Activated gamma-delta T cell treated with Interleukin-2 at 50 U/mL for 16 hours (primary cell): ENCODE measurements at regions not wholly inside any gene's neighbourhood (a gene's known extent, or its start where the extent isn't known, plus 50 kb on each side); places are given as distances from the start of the nearest gene placed in this dataset.

ENCODE experiments used
- DNase-seq: peaks from one replicate; pipeline ENCODE4 v3.0.0-alpha.2; 2020

DNA sequence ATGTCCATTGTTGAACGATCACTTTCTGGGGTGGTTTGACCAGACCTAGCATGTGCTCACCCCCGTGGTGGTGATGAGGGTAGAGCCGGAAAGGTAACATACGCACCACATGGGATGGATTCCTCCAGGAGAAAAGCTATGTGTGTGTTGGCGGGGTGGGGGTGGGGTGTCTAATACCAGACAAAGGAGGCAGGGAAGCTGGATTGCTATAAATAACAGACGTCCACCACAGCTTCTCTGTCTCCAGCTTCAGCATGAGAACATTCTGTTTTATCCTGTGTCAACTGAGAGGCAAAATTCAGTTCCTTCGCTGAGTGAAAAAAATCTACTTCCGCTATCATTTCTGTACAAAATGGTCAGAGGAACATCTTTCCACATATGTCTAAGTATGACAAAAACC, 151.0 kb downstream of the PCSK1 start:
- no peak for DNase-seq

DNA sequence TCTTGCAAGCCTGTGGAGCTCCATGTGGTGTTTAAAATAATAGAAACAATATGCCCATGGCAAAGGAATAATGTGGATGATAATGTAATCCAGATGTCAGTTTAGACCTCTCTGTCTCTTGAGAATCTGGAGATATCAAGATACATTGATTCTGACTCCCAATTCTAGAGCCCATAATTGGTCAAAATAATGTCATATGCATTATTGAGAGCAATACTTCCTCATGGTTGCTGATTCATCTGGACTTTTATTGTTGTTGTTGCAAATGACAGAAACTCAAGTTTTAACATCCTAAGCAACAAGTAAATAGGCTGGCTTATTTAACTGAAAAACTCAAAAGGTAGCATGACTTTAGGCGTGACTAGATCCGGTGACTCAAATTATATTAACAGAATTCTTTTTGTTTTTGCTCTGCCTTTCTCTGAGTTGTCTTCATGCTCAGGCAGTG, 152.1 kb downstream of the PCSK1 start:
- DNase-seq: no peak

DNA sequence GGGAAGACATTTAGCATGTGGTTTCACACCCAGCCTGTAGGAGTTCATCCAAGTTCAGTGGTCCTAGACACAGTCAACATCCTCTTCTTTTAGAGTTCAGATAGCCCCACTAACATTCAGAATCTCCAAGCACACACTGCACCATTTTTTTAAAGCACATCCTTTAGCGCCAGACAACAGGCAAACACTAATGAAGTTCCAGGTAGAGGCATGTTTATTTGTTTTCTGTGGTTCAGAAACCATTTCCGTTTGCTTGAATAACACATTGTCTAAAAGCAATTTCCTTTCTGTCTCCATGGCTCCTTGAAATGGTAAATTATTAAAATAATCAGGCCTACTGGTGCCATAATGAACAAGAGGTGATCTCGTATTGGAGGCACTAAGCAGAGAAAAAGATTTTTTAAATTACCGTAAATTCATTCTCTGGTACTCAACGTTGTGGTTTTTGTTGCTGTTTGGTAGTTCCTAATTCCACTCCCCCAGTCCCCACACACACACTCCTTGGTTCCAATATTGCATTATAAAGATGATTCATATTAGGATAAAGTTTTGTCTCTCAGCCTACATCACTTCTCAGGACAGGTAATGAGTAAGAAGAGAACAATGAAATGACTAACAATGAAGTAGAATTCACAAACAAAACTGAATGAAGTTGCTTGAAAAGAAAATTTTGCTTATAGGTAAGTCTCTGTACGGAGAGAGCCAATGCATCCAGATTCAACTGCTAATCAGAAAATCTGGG, 153.1 kb downstream of the PCSK1 start:
- DNase-seq: no peak

DNA sequence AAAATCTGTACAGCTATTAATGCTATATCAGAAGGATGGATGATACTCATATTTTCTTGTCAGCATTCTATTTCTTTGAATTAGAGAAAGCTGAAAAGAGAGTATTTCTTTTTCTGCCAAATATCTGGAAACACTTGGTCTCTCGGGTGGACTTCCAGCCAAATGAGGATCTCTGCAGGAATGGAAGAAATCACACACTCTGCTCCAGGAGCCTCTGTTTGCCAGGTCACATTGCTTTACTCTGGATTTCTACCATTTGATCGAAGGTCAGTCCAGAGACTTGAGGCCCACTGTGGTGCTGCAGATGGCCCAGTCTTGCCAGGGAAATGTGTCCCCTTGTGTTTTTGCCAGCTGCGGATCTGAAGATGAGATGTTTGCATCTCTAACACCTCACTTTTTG, 154.1 kb downstream of the PCSK1 start:
- DNase-seq: no peak

DNA sequence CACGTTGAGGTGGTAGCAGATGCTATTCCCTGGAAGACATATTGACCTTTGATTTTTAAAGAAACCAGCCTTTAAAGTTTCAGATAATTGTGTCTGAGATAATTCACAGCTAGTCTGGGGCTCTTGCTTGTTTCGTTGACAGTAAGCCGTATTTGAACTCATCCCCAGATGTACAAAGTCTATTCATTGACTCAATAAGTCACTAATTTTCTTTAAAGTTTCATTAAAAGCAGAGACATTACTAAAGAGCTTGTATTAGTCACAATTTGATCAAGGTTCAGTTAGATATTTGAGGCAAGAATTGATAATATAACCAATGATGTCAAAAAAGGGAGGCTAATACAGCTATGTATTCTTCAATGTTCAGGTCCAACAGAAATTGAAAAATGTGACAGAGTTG, 158.0 kb downstream of the PCSK1 start:
- no peak for DNase-seq

DNA sequence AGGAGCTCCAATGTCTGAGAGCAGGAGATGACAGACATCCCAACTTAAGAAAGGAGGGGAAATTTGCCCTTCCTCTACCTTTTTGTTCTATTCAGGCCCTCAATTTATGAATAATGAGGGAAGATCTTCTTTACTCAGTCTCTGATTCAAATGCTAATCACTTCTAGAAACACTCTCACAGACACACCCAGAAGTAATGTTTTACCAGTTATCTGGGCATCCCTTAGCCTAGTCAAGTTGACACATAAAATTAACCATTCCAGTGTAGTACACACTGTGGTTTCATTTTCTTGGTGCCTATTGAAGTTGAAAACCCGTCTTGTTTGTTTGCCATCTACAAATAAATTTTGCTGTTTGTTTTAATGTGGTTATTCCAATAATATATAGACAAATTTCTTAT, 167.6 kb downstream of the PCSK1 start:
- DNase-seq: no peak

DNA sequence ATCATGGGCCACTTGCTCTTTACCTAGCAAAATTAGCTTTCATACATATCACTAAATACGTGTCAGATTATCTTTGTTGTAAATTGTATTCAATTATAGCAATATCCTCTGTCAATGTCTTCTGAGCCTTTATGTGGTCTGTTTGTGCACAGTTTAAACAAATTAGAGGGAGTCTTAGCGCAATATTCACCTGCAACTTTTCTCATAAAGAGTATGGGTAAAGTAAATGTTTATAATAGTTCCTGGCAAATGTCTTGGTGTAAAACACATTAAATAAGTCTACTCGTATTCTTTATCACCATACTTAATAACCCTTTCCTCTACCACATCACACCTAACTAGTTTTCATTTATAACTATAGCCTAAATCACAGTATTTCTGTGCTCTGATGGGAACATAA, 169.0 kb downstream of the PCSK1 start:
- no peak for DNase-seq

DNA sequence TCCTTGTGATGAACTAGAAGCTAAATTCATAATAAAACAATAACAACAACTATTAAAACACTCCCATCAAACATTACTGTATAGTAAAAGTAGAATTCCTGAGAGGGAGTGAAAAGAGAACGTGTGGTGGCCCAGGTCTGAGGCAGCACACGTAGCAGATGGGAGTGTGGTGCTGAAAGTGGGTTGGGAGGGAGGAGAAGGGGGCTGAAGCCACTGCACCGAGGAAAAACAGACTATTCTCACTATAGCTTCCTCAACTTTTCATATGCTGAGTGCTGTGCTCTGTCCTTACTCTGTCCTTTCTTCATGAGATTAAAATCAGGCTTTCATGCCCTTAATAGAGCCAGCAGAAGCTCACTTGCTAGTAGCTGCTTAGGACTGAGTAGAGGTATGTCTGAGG, 170.9 kb downstream of the PCSK1 start:
- DNase-seq: no peak

DNA sequence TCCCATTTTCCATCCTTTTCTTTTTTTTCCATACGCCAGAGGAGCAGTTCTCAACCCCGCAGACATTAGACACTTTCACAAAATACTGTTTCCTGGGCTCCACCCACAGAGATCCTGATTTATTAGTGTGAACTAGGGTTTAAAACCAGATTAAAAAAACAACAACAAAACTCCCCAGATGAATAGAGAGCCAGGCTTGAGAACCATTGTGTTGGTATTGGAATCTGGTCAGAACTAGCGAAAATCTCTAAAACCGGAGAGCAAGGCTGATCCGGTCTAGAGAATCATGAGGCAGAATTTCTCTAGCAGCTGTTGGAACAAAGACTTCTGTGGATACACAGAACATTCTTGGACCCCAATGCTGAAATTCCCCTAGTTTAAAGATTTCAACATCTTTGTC, 173.0 kb downstream of the PCSK1 start:
- DNase-seq: no peak

DNA sequence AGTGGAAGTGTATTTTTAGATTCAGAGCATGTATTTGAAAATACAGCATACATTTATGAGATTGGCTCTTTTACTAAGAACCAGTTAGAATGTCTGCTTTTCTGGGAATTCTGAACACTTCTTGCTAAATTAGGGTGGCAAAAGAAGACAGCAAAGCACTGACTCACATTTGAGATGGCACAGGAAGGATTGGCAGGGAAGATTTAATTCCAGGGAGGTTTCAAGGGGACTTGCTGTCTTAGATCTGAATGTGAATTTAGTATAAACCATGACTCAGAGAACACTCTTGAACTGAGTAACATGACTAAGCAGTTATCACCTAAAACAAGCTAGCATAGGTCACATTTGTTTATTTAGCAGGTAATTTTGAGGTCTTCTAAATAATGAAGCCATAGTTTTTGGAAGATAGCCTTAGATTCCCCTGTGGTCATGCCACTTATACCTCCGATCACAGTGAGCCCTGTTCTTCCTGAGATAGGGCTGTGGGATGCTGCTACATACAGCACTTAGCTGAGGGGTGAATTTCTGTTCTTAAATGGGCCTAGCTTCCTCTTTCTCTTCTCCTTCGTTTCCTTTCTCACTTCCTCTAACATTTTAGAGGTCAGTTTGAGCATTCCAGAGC, 173.8 kb downstream of the PCSK1 start:
- DNase-seq: no peak

DNA sequence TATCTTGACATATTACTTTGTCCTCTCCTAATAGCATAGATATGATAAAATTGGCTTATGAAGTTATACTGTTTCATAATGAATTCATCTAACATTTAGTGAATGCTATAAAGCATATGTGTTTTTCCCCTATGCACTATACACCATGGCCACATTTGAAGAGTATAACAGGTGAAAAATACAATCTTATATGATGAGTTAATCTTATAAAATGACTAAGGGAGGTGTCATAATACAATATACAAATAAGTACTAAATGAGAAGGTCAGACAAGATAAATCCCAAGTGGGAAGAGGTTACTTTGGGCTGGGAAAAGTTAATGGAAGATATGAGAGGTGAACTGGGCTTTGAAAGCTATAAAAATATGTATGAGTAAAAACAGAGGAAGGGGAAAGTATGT, 174.4 kb downstream of the PCSK1 start:
- DNase-seq: no peak

DNA sequence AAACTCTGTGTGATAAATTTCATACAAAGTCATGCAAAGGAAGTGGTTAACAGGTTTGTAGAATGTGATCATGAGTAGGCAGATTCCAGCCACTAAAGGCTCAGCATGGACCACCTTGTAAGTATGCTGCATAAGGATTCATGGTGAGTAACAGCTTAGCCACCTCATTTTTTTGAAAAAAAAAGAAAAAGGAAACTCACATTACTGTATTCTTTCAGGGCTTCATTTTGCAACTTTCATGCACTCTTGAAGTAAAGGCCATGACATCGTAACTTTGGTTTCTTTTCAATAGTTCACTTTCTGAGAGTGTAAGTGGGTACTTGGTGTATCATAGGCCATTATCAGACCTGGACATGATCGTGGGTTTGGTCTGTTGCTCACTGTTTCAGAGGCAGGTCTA, 175.1 kb downstream of the PCSK1 start:
- no peak for DNase-seq

DNA sequence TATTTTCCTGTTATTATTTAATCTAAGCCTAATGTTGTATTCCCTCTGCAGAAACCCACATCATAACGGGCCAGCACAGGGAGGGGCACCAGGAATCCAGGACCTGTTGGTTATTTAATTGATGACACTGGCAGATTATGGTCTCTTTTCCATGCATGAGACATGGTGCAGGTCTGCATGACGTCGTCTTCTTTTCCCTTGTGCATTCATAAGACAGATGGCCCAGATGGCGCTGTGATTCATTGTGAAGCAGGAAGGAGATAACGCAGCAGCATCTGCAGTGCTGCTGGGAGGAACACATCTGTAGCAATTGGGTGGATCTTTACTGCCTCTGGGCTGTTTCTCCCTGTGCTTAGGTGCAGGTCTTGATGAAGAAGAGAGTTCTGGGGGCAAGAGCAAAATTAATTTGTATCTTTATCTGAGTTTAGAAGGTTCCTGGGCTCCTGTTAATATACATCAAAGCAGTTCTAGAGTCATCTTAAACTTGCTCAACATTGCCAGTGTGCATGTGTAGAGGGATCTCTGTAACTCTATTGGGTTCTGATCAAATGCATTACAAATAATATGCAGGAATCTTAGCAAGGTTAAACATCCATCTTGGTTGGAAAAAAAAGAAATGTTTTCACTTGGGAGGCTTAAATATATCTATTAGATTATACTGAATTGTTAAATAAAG, 176.1 kb downstream of the PCSK1 start:
- no peak for DNase-seq

DNA sequence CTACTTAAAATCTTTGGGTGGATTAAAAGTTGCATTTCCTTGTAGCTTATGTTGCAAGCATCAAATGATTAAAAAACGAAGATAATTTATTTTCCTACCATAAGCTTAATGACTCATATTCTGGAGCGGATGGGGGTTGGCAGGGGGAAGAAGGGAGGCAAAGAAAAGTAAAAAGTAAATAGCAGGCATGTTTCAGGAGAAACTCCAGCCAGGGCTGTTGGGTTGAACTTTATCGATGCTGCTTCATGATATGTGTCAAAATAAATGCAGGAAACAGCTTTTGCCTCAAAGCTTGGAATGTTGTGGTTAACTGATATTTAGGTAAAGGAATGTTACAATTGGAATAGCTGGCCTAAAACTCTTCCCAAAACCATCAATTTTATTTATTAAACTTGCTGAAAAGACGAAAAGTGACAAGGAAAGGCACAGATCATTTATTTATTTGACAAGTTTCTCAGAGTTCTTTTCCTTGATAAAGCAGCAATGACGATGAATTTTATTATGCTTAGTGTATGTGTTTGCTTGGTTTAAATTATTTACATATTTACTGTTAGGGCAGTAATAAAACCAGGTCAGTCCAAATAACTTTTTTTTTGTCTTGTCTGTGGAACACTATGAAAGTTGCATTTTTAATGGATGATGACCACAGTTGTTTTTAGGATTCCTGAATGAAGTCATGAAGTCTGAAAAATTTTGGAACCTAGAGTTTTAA, 177.9 kb downstream of the PCSK1 start:
- DNase-seq: no peak

DNA sequence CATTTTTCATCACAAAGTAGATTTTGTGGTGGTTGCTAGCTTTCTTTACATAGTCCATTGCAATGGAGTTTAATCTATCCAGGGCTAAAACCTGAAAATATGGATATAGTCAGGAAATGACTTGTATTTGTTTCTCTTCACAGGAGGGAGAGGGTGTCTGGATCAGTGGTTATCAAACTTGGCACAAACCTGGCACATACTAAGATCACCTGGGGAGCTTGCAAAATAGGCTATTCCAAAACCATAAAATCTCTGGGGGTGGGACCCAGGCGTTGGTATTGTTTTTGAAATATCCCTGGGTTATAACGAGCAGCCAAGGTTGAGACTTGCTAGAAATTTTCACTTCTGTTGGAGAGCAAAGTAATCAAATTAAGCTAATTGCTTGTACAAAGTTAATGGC, 179.9 kb downstream of the PCSK1 start:
- no peak for DNase-seq

DNA sequence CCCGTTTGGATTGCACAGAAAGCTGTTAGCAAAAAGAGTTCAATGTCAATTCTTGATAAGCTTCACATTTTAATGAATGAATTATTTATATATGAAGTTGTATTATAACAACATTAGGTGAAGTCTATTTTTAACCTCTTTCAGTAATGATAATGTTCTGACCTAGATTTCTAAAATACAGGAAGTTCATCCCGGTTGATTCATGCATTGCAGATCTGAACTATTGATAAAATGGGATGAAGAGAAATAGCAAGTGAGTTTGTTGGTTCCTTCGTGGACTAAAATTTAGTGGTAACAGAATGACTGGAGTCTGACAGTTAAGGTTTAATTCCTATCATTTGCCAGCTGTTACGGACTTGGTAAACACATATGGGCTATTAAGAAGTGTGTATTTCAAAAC, 180.5 kb downstream of the PCSK1 start:
- DNase-seq: no peak

DNA sequence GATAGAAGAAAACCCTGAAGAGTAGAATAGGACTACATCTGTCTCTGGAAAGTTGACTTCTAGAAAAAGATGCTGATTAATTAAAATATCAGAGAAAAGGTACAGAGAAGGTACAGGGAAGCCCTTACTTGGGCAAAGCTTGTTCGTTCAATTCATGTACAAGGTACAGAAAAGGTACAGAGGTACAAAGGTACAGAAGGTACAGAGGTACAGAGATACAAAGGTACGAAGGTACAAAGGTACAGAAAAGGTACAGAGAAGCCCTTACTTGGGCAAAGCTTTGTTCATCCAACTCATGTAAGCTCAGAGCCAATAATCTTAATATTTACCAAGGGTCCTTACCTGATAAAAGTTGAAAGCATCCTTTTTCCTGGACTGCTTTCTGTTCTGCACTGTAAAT, 182.3 kb downstream of the PCSK1 start:
- DNase-seq: no peak

DNA sequence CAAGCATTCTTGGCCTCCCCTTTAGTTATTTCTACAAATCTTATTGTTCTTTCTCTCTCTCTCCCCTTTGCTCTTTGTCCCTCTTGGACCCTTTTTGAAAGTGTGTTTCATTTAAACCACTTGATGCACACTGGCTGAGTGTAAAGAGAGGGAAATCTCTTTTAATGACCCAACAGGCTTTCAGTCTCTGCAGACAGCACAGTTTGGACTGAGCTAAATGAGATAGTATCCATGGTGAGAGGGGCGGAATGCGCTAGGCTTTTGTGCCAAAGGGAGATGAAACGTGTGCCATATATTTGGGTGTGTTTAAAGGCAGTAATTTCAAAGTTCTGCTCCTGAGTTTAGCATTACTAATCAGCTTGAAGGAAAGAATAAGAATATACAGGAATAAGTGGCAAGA, 184.9 kb downstream of the PCSK1 start:
- no peak for DNase-seq

DNA sequence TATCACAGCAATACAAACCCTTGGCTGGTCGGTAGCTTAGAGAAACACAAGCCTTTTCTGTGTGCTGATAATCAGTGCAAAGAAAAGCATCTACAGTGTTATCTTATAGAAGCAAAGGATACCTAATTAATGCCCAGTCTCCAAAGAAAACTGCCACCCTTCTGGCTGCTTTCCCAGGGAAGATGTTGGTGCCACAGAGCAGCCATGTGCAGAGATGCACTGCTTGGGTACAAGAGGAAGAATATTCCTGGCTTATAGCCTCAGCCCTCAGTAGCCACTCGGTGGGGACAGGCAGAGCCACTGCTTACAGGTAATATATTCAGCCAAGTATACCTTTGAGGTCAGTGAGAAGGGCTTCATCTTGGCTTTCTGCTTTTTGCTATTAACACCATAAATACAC, 185.3 kb downstream of the PCSK1 start:
- DNase-seq: no peak

DNA sequence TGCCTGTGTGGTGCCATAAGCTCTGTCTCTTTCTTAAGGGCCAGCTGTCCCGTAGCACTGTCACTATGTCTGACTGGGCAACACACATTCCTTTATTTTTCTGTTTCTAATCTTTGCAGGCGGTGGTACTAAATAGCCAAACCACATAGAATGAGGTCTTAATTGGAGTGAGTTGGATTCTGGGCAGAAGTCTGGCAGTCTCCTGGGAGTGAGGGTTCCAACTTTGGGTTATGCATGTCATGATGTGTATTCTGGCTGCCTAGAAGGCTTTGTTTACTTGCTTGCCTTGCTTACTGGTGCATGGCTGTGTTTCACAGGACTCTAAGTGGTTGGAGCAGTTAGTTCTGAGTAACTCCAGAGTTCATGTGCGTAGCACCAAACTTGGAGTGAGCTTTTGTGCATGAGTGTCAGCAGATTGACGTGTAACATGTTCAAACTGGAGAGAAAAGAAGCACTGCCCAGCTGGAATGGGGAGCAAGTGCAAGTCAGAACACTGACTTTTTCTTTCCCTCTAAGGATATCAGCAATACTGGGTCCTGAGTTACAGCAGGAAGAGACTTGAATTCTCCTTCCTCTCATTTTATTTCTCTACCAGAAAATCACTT, 185.8 kb downstream of the PCSK1 start:
- DNase-seq: no peak

DNA sequence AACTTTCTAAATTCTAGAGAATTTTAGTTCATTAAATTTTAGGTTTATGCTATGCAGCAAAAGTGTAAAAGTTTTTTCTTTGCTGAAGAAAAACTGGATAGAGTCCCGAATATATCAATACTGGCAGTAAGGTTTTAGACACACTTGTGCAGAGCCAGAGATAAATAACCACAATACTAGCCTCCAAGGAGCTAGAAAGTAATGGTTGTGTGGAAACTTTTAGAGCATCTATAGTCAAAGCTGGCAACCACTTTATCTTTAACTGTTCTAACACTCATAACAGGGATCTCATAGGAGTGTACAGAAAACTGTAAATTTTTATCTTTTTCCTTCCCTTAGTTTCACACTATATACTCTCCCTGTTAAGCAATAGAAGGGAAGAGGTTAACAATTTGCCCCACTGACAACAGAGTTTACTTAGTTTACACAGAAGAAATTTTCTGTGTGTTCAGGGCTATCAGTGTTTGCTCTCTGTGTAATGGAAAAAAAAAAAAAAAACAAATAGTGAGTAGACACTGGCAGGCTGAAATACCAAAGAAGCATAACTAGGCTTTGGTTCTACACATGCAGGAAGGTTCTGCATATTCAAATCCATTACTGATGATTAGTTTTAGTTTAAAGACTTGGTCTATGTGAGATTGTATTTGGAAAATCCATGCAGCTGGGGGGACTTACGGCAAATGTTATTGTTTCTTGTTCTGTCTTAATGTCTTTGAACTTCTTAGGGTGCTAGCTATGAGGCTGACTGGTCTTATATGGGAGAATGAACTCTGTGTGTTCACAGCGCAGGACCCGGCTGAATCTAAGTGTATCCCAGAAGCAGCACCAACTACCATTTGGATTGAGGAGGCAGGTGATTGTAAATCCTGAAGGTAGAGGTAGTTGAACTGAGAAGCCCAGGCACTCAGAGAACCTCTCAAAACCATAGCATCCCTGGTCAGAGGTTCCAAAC, 187.6 kb downstream of the PCSK1 start:
- no peak for DNase-seq

DNA sequence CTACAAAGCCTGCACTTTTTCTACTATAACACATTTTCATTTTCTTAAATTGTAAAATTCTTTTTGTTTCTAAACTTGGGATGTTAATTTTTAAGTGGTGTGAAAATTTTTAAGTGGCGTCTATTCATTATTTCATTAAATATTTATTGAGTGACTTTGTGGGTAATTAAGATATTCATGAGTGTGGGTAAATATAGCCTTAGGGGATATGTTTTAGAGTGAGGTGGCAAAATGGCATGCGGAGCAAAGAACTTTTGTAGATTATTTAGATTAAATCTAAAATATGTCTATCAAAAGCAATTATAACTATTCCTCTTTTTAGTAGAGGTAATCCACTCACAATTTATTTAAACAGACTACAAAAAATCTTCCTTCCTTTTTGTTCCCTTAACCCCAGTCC, 188.4 kb downstream of the PCSK1 start:
- no peak for DNase-seq
